ENCODE measurements at regions not wholly inside any gene's neighbourhood (a gene's known extent, or its start where the extent isn't known, plus 50 kb on each side); places are given as distances from the start of the nearest gene placed in this dataset.

- no peak for DNase-seq
Measured at GRCh38 chr5:73374520-73375190, 73.9 kb downstream of the FOXD1 start.

GRCh38 chr5:73373814-73374510, 74.6 kb downstream of the FOXD1 start:
- no peak for DNase-seq

- no peak for DNase-seq
Measured at GRCh38 chr5:73370640-73371583, 77.7 kb downstream of the FOXD1 start.

- DNase-seq: no peak
Measured at GRCh38 chr5:73370095-73370494, 78.5 kb downstream of the FOXD1 start.

- DNase-seq: no peak
Measured at GRCh38 chr5:73369278-73369677, 79.3 kb downstream of the FOXD1 start.

- no peak for DNase-seq
Measured at GRCh38 chr5:73367650-73368049, 80.9 kb downstream of the FOXD1 start.

- DNase-seq: no peak
Measured at GRCh38 chr5:73365990-73366667, 82.4 kb downstream of the FOXD1 start.

- DNase-seq: no peak
Measured at GRCh38 chr5:73365301-73365853, 83.2 kb downstream of the FOXD1 start.

GRCh38 chr5:73363911-73364730, 84.5 kb downstream of the FOXD1 start:
- DNase-seq: no peak

GRCh38 chr5:73359395-73359794, 89.2 kb downstream of the FOXD1 start:
- no peak for DNase-seq

- no peak for DNase-seq
Measured at GRCh38 chr5:73358366-73358765, 90.2 kb downstream of the FOXD1 start.

GRCh38 chr5:73357576-73357975, 91.0 kb downstream of the FOXD1 start:
- no peak for DNase-seq

GRCh38 chr5:73355108-73355507, 93.5 kb downstream of the FOXD1 start:
- no peak for DNase-seq

- DNase-seq: no peak
Measured at GRCh38 chr5:73354406-73354805, 94.2 kb downstream of the FOXD1 start.

GRCh38 chr5:73352649-73353230, 95.8 kb downstream of the FOXD1 start:
- no peak for DNase-seq

- DNase-seq: no peak
Measured at GRCh38 chr5:73352243-73352642, 96.3 kb downstream of the FOXD1 start.

- DNase-seq: no peak
Measured at GRCh38 chr5:73351593-73351992, 97.0 kb downstream of the FOXD1 start.

- DNase-seq: no peak
Measured at GRCh38 chr5:73346878-73347408, 101.6 kb downstream of the FOXD1 start.

- no peak for DNase-seq
Measured at GRCh38 chr5:73344835-73345234, 103.7 kb downstream of the FOXD1 start.

- no peak for DNase-seq
Measured at GRCh38 chr5:73339711-73340110, 108.9 kb downstream of the FOXD1 start.

GRCh38 chr5:73339051-73339575, 109.5 kb downstream of the FOXD1 start:
- DNase-seq: no peak
